GM19397 (cell line): ENCODE measurements at regions not wholly inside any gene's neighbourhood (a gene's known extent, or its start where the extent isn't known, plus 50 kb on each side); places are given as distances from the start of the nearest gene placed in this dataset.
"Not testable (repeated sequence)": the region's sequence is repeated elsewhere in the genome, so short reads cannot be mapped to it uniquely, and the experiment has no call there.

Experiments
- ATAC-seq: cut with Tn5 transposase; IDR thresholded peaks from one replicate; pipeline ENCODE4 v1.9.1; 2021; ENCODE audit warnings: mild to moderate bottlenecking, moderate library complexity; ENCODE audit not compliant: unreplicated experiment

- no peak for ATAC-seq
Measured at GRCh38 chr7:132030883-132031282, 474.5 kb upstream of the PODXL start.

- ATAC-seq = no peak
Measured at GRCh38 chr7:132030086-132030568, 473.7 kb upstream of the PODXL start.

- ATAC-seq = no peak
Measured at GRCh38 chr7:132029369-132030085, 473.1 kb upstream of the PODXL start.

- ATAC-seq = no peak
Measured at GRCh38 chr7:132028144-132028920, 471.9 kb upstream of the PODXL start.

GRCh38 chr7:132024290-132024689 is 467.9 kb upstream of the PODXL start:
- ATAC-seq = no peak

- no peak for ATAC-seq
Measured at GRCh38 chr7:132023466-132023865, 467.0 kb upstream of the PODXL start.

GRCh38 chr7:132022188-132022587 is 465.8 kb upstream of the PODXL start:
- no peak for ATAC-seq

GRCh38 chr7:132019703-132020102 is 463.3 kb upstream of the PODXL start:
- no peak for ATAC-seq

- no peak for ATAC-seq
Measured at GRCh38 chr7:132009778-132010177, 453.4 kb upstream of the PODXL start.

GRCh38 chr7:132004529-132004928 is 448.1 kb upstream of the PODXL start:
- ATAC-seq = no peak

GRCh38 chr7:132002343-132002968 is 446.0 kb upstream of the PODXL start:
- no peak for ATAC-seq

- no peak for ATAC-seq
Measured at GRCh38 chr7:132001146-132001545, 444.7 kb upstream of the PODXL start.

- no peak for ATAC-seq
Measured at GRCh38 chr7:131999193-131999592, 442.8 kb upstream of the PODXL start.

GRCh38 chr7:131995324-131995723 is 438.9 kb upstream of the PODXL start:
- no peak for ATAC-seq

- ATAC-seq = not testable (repeated sequence)
Measured at GRCh38 chr7:131981069-131981468, 424.6 kb upstream of the PODXL start.

GRCh38 chr7:131978118-131978517 is 421.7 kb upstream of the PODXL start:
- not testable (repeated sequence) for ATAC-seq

- ATAC-seq = no peak
Measured at GRCh38 chr7:131976411-131976810, 420.0 kb upstream of the PODXL start.

- no peak for ATAC-seq
Measured at GRCh38 chr7:131974671-131975070, 418.2 kb upstream of the PODXL start.

- no peak for ATAC-seq
Measured at GRCh38 chr7:131972251-131972650, 415.8 kb upstream of the PODXL start.

GRCh38 chr7:131970602-131971001 is 414.2 kb upstream of the PODXL start:
- ATAC-seq = no peak

GRCh38 chr7:131969560-131969959 is 413.1 kb upstream of the PODXL start:
- ATAC-seq = no peak
